ENCODE measurements at regions not wholly inside any gene's neighbourhood (a gene's known extent, or its start where the extent isn't known, plus 50 kb on each side); places are given as distances from the start of the nearest gene placed in this dataset.
"Not testable (repeated sequence)": the region's sequence is repeated elsewhere in the genome, so short reads cannot be mapped to it uniquely, and the experiment has no call there.

GRCh38 chr12:46572644-46573346 is 200.2 kb upstream of the SLC38A2 start:
- no peaks in the 10 kb centered on the region; the same call in 1 of the 2 replicates for H3K36me3 ChIP-seq
- peaks cover 7% of the 10 kb centered on the region for H3K9me3 ChIP-seq
- DNase-seq = no peak
- no peak overlapping the region for H3K4me3 ChIP-seq
- H3K27me3 ChIP-seq = no peaks in the 10 kb centered on the region

GRCh38 chr12:46571608-46572007 is 199.0 kb upstream of the SLC38A2 start:
- H3K4me3 ChIP-seq = no peak overlapping the region
- H3K27me3 ChIP-seq = no peaks in the 10 kb centered on the region
- peaks cover 16% of the 10 kb centered on the region for H3K9me3 ChIP-seq
- no peak for DNase-seq
- H3K36me3 ChIP-seq = no peaks in the 10 kb centered on the region; the same call in 1 of the 2 replicates

- H3K36me3 ChIP-seq = peaks cover 6% of the 10 kb centered on the region
- H3K9me3 ChIP-seq = peaks cover 24% of the 10 kb centered on the region
- H3K27me3 ChIP-seq = no peaks in the 10 kb centered on the region
- H3K4me3 ChIP-seq = no peak overlapping the region
- no peak for DNase-seq
Observed at GRCh38 chr12:46569826-46570439, 197.4 kb upstream of the SLC38A2 start.

GRCh38 chr12:46567667-46568066 is 195.1 kb upstream of the SLC38A2 start:
- H3K9me3 ChIP-seq = peaks cover 32% of the 10 kb centered on the region

GRCh38 chr12:46562625-46563225 is 190.2 kb upstream of the SLC38A2 start:
- peak; percentile 66 for DNase-seq
- Histone ChIP-seq H3K4me3 (no peak overlapping the region), H3K9me3 (peaks cover 25% of the 10 kb centered on the region), H3K27me3 (no peaks in the 10 kb centered on the region), H3K36me3 (peaks cover 9% of the 10 kb centered on the region)

More at GRCh38 chr12:46567667-46568066, 195.1 kb upstream of the SLC38A2 start:
- no peak for DNase-seq
- Histone ChIP-seq H3K4me3 (no peak overlapping the region), H3K36me3 (peaks cover 9% of the 10 kb centered on the region), H3K27me3 (no peaks in the 10 kb centered on the region)

GRCh38 chr12:46561769-46562624 is 189.4 kb upstream of the SLC38A2 start:
- H3K9me3 ChIP-seq = peaks cover 19% of the 10 kb centered on the region
- H3K4me3 ChIP-seq, DNase-seq, H3K27me3 ChIP-seq, H3K36me3 ChIP-seq: not testable (repeated sequence)

GRCh38 chr12:46560874-46561273 is 188.3 kb upstream of the SLC38A2 start:
- peaks cover 15% of the 10 kb centered on the region; the same call in 1 of the 2 replicates for H3K9me3 ChIP-seq
- DNase-seq = no peak

GRCh38 chr12:46560089-46560488 is 187.5 kb upstream of the SLC38A2 start:
- H3K4me3 ChIP-seq = no peak overlapping the region
- peaks cover 3% of the 10 kb centered on the region; the same call in 1 of the 2 replicates for H3K36me3 ChIP-seq
- DNase-seq = no peak
- H3K9me3 ChIP-seq = peaks cover 10% of the 10 kb centered on the region; the same call in 1 of the 2 replicates
- H3K27me3 ChIP-seq = no peaks in the 10 kb centered on the region

More at GRCh38 chr12:46560874-46561273, 188.3 kb upstream of the SLC38A2 start:
- peaks cover 8% of the 10 kb centered on the region for H3K36me3 ChIP-seq
- no peaks in the 10 kb centered on the region for H3K27me3 ChIP-seq
- H3K4me3 ChIP-seq = no peak overlapping the region

- H3K9me3 ChIP-seq = 0 out of 2 replicates have a peak, but pooled peaks cover 2% of the 10 kb centered on the region
- peaks cover 2% of the 10 kb centered on the region; the same call in 1 of the 2 replicates for H3K36me3 ChIP-seq
- DNase-seq = no peak
- H3K4me3 ChIP-seq = no peak overlapping the region
- H3K27me3 ChIP-seq = no peaks in the 10 kb centered on the region
Observed at GRCh38 chr12:46559311-46559710, 186.7 kb upstream of the SLC38A2 start.

GRCh38 chr12:46558677-46559076 is 186.1 kb upstream of the SLC38A2 start:
- no peaks in the 10 kb centered on the region for H3K9me3 ChIP-seq
- DNase-seq = no peak
- H3K4me3 ChIP-seq = no peak overlapping the region
- H3K36me3 ChIP-seq = no peaks in the 10 kb centered on the region; the same call in 1 of the 2 replicates
- H3K27me3 ChIP-seq = no peaks in the 10 kb centered on the region

- Histone ChIP-seq H3K4me3 (no peak overlapping the region), H3K27me3 (no peaks in the 10 kb centered on the region)
- DNase-seq = no peak
Observed at GRCh38 chr12:46557539-46558373, 185.2 kb upstream of the SLC38A2 start.

GRCh38 chr12:46556819-46557524 is 184.4 kb upstream of the SLC38A2 start:
- Histone ChIP-seq H3K9me3 (no peaks in the 10 kb centered on the region), H3K4me3 (no peak overlapping the region), H3K27me3 (no peaks in the 10 kb centered on the region), H3K36me3 (no peaks in the 10 kb centered on the region; the same call in 1 of the 2 replicates)
- peak; percentile 52 for DNase-seq

More at GRCh38 chr12:46557539-46558373, 185.2 kb upstream of the SLC38A2 start:
- H3K9me3 ChIP-seq = no peaks in the 10 kb centered on the region
- no peaks in the 10 kb centered on the region; the same call in 1 of the 2 replicates for H3K36me3 ChIP-seq

- Histone ChIP-seq H3K9me3 (no peaks in the 10 kb centered on the region), H3K36me3 (no peaks in the 10 kb centered on the region; the same call in 1 of the 2 replicates), H3K27me3 (no peaks in the 10 kb centered on the region), H3K4me3 (no peak overlapping the region)
- DNase-seq = peak; percentile 10
Observed at GRCh38 chr12:46556105-46556559, 183.6 kb upstream of the SLC38A2 start.

GRCh38 chr12:46555406-46555852 is 182.9 kb upstream of the SLC38A2 start:
- H3K9me3 ChIP-seq = no peaks in the 10 kb centered on the region
- H3K27me3 ChIP-seq = no peaks in the 10 kb centered on the region
- no peaks in the 10 kb centered on the region; the same call in 1 of the 2 replicates for H3K36me3 ChIP-seq
- DNase-seq = no peak
- no peak overlapping the region for H3K4me3 ChIP-seq

- no peak overlapping the region for H3K4me3 ChIP-seq
- H3K27me3 ChIP-seq = no peaks in the 10 kb centered on the region
- DNase-seq = no peak
- no peaks in the 10 kb centered on the region for H3K9me3 ChIP-seq
- H3K36me3 ChIP-seq = no peaks in the 10 kb centered on the region; the same call in 1 of the 2 replicates
Observed at GRCh38 chr12:46554460-46554859, 181.9 kb upstream of the SLC38A2 start.

Measured in MG63 (cell line).